ENCODE measurements at regions not wholly inside any gene's neighbourhood (a gene's known extent, or its start where the extent isn't known, plus 50 kb on each side); places are given as distances from the start of the nearest gene placed in this dataset.

GRCh38 chr9:673264-673965 is 168.1 kb upstream of the DMRT1 start:
- H3K9me3 Mint-ChIP-seq, result peaks cover 16% of the 10 kb centered on the region
- no peak overlapping the region for H3K27ac Mint-ChIP-seq
- H3K4me3 Mint-ChIP-seq, result no peak overlapping the region
- H3K36me3 Mint-ChIP-seq (ENCODE audit: low read depth), result no peaks in the 10 kb centered on the region
- H3K4me1 Mint-ChIP-seq (ENCODE audit: low read depth), result peaks cover 20% of the 10 kb centered on the region
- H3K27me3 Mint-ChIP-seq (ENCODE audit: low read depth), result peaks cover 12% of the 10 kb centered on the region

- Mint-ChIP-seq H3K4me1 (ENCODE audit: low read depth) (peaks cover 20% of the 10 kb centered on the region), H3K27me3 (ENCODE audit: low read depth) (peaks cover 12% of the 10 kb centered on the region), H3K27ac (no peak overlapping the region), H3K9me3 (peaks cover 13% of the 10 kb centered on the region), H3K36me3 (ENCODE audit: low read depth) (no peaks in the 10 kb centered on the region), H3K4me3 (no peak overlapping the region)
Measured at GRCh38 chr9:673966-674526, 167.5 kb upstream of the DMRT1 start.

GRCh38 chr9:675697-676370 is 165.7 kb upstream of the DMRT1 start:
- H3K4me1 Mint-ChIP-seq (ENCODE audit: low read depth), result peaks cover 20% of the 10 kb centered on the region
- no peaks in the 10 kb centered on the region for H3K36me3 Mint-ChIP-seq (ENCODE audit: low read depth)
- H3K4me3 Mint-ChIP-seq, result no peak overlapping the region
- no peaks in the 10 kb centered on the region for H3K9me3 Mint-ChIP-seq
- peaks cover 5% of the 10 kb centered on the region for H3K27me3 Mint-ChIP-seq (ENCODE audit: low read depth)
- H3K27ac Mint-ChIP-seq, result no peak overlapping the region

GRCh38 chr9:676780-677438 is 164.6 kb upstream of the DMRT1 start:
- Mint-ChIP-seq H3K4me3 (peak overlapping the region; percentile 75), H3K4me1 (ENCODE audit: low read depth) (peaks cover 20% of the 10 kb centered on the region), H3K27me3 (ENCODE audit: low read depth) (peaks cover 5% of the 10 kb centered on the region), H3K27ac (no peak overlapping the region), H3K36me3 (ENCODE audit: low read depth) (no peaks in the 10 kb centered on the region), H3K9me3 (no peaks in the 10 kb centered on the region)

- H3K4me1 Mint-ChIP-seq (ENCODE audit: low read depth), result peaks cover 20% of the 10 kb centered on the region
- H3K9me3 Mint-ChIP-seq, result no peaks in the 10 kb centered on the region
- H3K27ac Mint-ChIP-seq, result no peak overlapping the region
Measured at GRCh38 chr9:677461-678097, 163.9 kb upstream of the DMRT1 start.

GRCh38 chr9:678897-679296 is 162.6 kb upstream of the DMRT1 start:
- no peak overlapping the region for H3K4me3 Mint-ChIP-seq
- no peak overlapping the region for H3K27ac Mint-ChIP-seq
- no peaks in the 10 kb centered on the region for H3K36me3 Mint-ChIP-seq (ENCODE audit: low read depth)
- H3K27me3 Mint-ChIP-seq (ENCODE audit: low read depth), result peaks cover 5% of the 10 kb centered on the region
- H3K9me3 Mint-ChIP-seq, result no peaks in the 10 kb centered on the region
- peaks cover 20% of the 10 kb centered on the region for H3K4me1 Mint-ChIP-seq (ENCODE audit: low read depth)

More at GRCh38 chr9:677461-678097, 163.9 kb upstream of the DMRT1 start:
- Mint-ChIP-seq H3K36me3 (ENCODE audit: low read depth) (no peaks in the 10 kb centered on the region), H3K4me3 (peak overlapping the region; percentile 75), H3K27me3 (ENCODE audit: low read depth) (peaks cover 5% of the 10 kb centered on the region)

- H3K9me3 Mint-ChIP-seq, result no peaks in the 10 kb centered on the region
- peaks cover 7% of the 10 kb centered on the region for H3K27me3 Mint-ChIP-seq (ENCODE audit: low read depth)
- peaks cover 18% of the 10 kb centered on the region for H3K4me1 Mint-ChIP-seq (ENCODE audit: low read depth)
- H3K4me3 Mint-ChIP-seq, result no peak overlapping the region
- no peak overlapping the region for H3K27ac Mint-ChIP-seq
- no peaks in the 10 kb centered on the region for H3K36me3 Mint-ChIP-seq (ENCODE audit: low read depth)
Measured at GRCh38 chr9:679462-679861, 162.0 kb upstream of the DMRT1 start.

- no peak overlapping the region for H3K4me3 Mint-ChIP-seq
- H3K36me3 Mint-ChIP-seq (ENCODE audit: low read depth), result no peaks in the 10 kb centered on the region
- peaks cover 9% of the 10 kb centered on the region for H3K27me3 Mint-ChIP-seq (ENCODE audit: low read depth)
- H3K27ac Mint-ChIP-seq, result no peak overlapping the region
- H3K9me3 Mint-ChIP-seq, result no peaks in the 10 kb centered on the region
- H3K4me1 Mint-ChIP-seq (ENCODE audit: low read depth), result peaks cover 18% of the 10 kb centered on the region
Measured at GRCh38 chr9:680106-680505, 161.4 kb upstream of the DMRT1 start.

- Mint-ChIP-seq H3K9me3 (no peaks in the 10 kb centered on the region), H3K4me1 (ENCODE audit: low read depth) (peaks cover 3% of the 10 kb centered on the region), H3K27me3 (ENCODE audit: low read depth) (peaks cover 3% of the 10 kb centered on the region), H3K36me3 (ENCODE audit: low read depth) (no peaks in the 10 kb centered on the region), H3K4me3 (no peak overlapping the region), H3K27ac (no peak overlapping the region)
Measured at GRCh38 chr9:682633-683508, 158.6 kb upstream of the DMRT1 start.

- no peaks in the 10 kb centered on the region for H3K9me3 Mint-ChIP-seq
- H3K4me3 Mint-ChIP-seq, result no peak overlapping the region
- no peaks in the 10 kb centered on the region for H3K4me1 Mint-ChIP-seq (ENCODE audit: low read depth)
- no peak overlapping the region for H3K27ac Mint-ChIP-seq
- no peaks in the 10 kb centered on the region for H3K36me3 Mint-ChIP-seq (ENCODE audit: low read depth)
- peaks cover 3% of the 10 kb centered on the region for H3K27me3 Mint-ChIP-seq (ENCODE audit: low read depth)
Measured at GRCh38 chr9:683509-684021, 157.9 kb upstream of the DMRT1 start.

- no peak overlapping the region for H3K27ac Mint-ChIP-seq
- no peaks in the 10 kb centered on the region for H3K36me3 Mint-ChIP-seq (ENCODE audit: low read depth)
- no peaks in the 10 kb centered on the region for H3K9me3 Mint-ChIP-seq
- H3K4me1 Mint-ChIP-seq (ENCODE audit: low read depth), result no peaks in the 10 kb centered on the region
- H3K27me3 Mint-ChIP-seq (ENCODE audit: low read depth), result peaks cover 3% of the 10 kb centered on the region
- H3K4me3 Mint-ChIP-seq, result no peak overlapping the region
Measured at GRCh38 chr9:684054-684890, 157.2 kb upstream of the DMRT1 start.

- no peak overlapping the region for H3K27ac Mint-ChIP-seq
- no peaks in the 10 kb centered on the region for H3K36me3 Mint-ChIP-seq (ENCODE audit: low read depth)
- H3K27me3 Mint-ChIP-seq (ENCODE audit: low read depth), result peaks cover 3% of the 10 kb centered on the region
- no peaks in the 10 kb centered on the region for H3K4me1 Mint-ChIP-seq (ENCODE audit: low read depth)
- no peaks in the 10 kb centered on the region for H3K9me3 Mint-ChIP-seq
- H3K4me3 Mint-ChIP-seq, result no peak overlapping the region
Measured at GRCh38 chr9:684941-685340, 156.6 kb upstream of the DMRT1 start.

- H3K27me3 Mint-ChIP-seq (ENCODE audit: low read depth), result peaks cover 3% of the 10 kb centered on the region
- H3K9me3 Mint-ChIP-seq, result no peaks in the 10 kb centered on the region
- no peaks in the 10 kb centered on the region for H3K4me1 Mint-ChIP-seq (ENCODE audit: low read depth)
- no peak overlapping the region for H3K27ac Mint-ChIP-seq
- no peaks in the 10 kb centered on the region for H3K36me3 Mint-ChIP-seq (ENCODE audit: low read depth)
- H3K4me3 Mint-ChIP-seq, result no peak overlapping the region
Measured at GRCh38 chr9:686321-686813, 155.1 kb upstream of the DMRT1 start.

Data from T-helper 1 cell treated with Interleukin-12 subunit alpha and Interleukin-12 subunit beta and Interleukin-4 antibody, amounts not matched to agents 30 μg/mL and 1 μg/mL, for 36 hours (primary cell).